ENCODE measurements at regions not wholly inside any gene's neighbourhood (a gene's known extent, or its start where the extent isn't known, plus 50 kb on each side); places are given as distances from the start of the nearest gene placed in this dataset.

GRCh38 chr13:84894749-84895148 lies 904.5 kb downstream of the SLITRK6 start:
- no peak overlapping the region for H2BK15ac ChIP-seq (ENCODE audit: low read depth, low read length)
- H3K23ac ChIP-seq (ENCODE audit: low read depth, low read length) = no peak overlapping the region
- no peak overlapping the region for H3K4me2 ChIP-seq (ENCODE audit: low read depth, low read length)
- H2AK9ac ChIP-seq (replicated peaks; ENCODE audit: low read depth, low read length, poor library complexity) = no peak overlapping the region
- H2BK120ac ChIP-seq (ENCODE audit: low read depth, low read length) = no peak overlapping the region
- no peak for ATAC-seq (ENCODE audit: low read depth)
- H3K4ac ChIP-seq (ENCODE audit: low read depth, low read length) = no peak overlapping the region
- no peak overlapping the region for H4K8ac ChIP-seq (ENCODE audit: low read depth in 2 of 2, low read length in 2 of 2)
- H3K56ac ChIP-seq (ENCODE audit: extremely low read depth, insufficient read depth, low read length) = no peak overlapping the region
- no TSS peak for BruUV-seq (replicated peaks)
- H3K27me3 ChIP-seq (ENCODE audit: control insufficient read depth, insufficient read depth, low read length) = no peaks in the 10 kb centered on the region
- no peak overlapping the region for H2AK5ac ChIP-seq (ENCODE audit: low read depth, low read length)
- no peak overlapping the region for H3K27ac ChIP-seq (ENCODE audit: insufficient read depth, low read length)
- H2BK5ac ChIP-seq (ENCODE audit: low read depth, low read length, poor library complexity, severe bottlenecking) = no peak overlapping the region
- no peak overlapping the region for H2AFZ ChIP-seq (replicated peaks; ENCODE audit: low read length, poor library complexity)
- H4K20me1 ChIP-seq (ENCODE audit: insufficient read depth, low read length) = no peaks in the 10 kb centered on the region
- H4K5ac ChIP-seq (ENCODE audit: low read depth, low read length) = no peak overlapping the region
- in situ Hi-C loops (cut with MboI; ENCODE audit: low sequenced_read_pairs) (no loop called here), intact Hi-C loops (cut with micrococcal nuclease) (no loop called here), dilution Hi-C loops (cut with HindIII; ENCODE audit: low sequenced_read_pairs, unreplicated experiment) (no loop called here)
- H3K79me1 ChIP-seq (ENCODE audit: low read depth in 1 of 2, low read length in 2 of 2) = no peaks in the 10 kb centered on the region
- no peak overlapping the region for H3K18ac ChIP-seq (ENCODE audit: low read depth, low read length)
- POLR2A ChIA-PET (ENCODE audit: unreplicated experiment) = no interaction called here
- no peak for TF ChIP-seq MAFK (IDR thresholded peaks at IDR 0.05; ENCODE audit: low read depth, low read length)
- no peak for TF ChIP-seq USF2 (IDR thresholded peaks at IDR 0.05; ENCODE audit: low read depth, low read length)
- no peak for TF ChIP-seq FOS (IDR thresholded peaks at IDR 0.05; ENCODE audit: low read depth, low read length)
- no peak for TF ChIP-seq CHD1 (IDR thresholded peaks at IDR 0.05; ENCODE audit: low read depth, low read length)
- TF ChIP-seq, protein P1, sequence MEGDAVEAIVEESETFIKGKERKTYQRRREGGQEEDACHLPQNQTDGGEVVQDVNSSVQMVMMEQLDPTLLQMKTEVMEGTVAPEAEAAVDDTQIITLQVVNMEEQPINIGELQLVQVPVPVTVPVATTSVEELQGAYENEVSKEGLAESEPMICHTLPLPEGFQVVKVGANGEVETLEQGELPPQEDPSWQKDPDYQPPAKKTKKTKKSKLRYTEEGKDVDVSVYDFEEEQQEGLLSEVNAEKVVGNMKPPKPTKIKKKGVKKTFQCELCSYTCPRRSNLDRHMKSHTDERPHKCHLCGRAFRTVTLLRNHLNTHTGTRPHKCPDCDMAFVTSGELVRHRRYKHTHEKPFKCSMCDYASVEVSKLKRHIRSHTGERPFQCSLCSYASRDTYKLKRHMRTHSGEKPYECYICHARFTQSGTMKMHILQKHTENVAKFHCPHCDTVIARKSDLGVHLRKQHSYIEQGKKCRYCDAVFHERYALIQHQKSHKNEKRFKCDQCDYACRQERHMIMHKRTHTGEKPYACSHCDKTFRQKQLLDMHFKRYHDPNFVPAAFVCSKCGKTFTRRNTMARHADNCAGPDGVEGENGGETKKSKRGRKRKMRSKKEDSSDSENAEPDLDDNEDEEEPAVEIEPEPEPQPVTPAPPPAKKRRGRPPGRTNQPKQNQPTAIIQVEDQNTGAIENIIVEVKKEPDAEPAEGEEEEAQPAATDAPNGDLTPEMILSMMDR (conservative IDR thresholded peaks at IDR 0.05; ENCODE audit: low read depth, low read length) = no peak
- TF ChIP-seq RFX5 (IDR thresholded peaks at IDR 0.05; ENCODE audit: low read depth, low read length) = no peak
- TF ChIP-seq MXI1 (IDR thresholded peaks at IDR 0.05; ENCODE audit: borderline replicate concordance, low read depth, low read length) = no peak
- TF ChIP-seq POLR2A (IDR thresholded peaks at IDR 0.05; ENCODE audit: low read depth, low read length) = no peak
- no peak for TF ChIP-seq BHLHE40 (IDR thresholded peaks at IDR 0.05; ENCODE audit: low read depth, low read length)
- no peak for DNase-seq
- no peak overlapping the region for H3K9ac ChIP-seq (ENCODE audit: low read depth, low read length)
- no peaks in the 10 kb centered on the region for H3K4me1 ChIP-seq (ENCODE audit: control insufficient read depth, insufficient read depth, low read length)
- H4K91ac ChIP-seq (ENCODE audit: insufficient read depth, low read depth, low read length) = no peak overlapping the region
- H2BK20ac ChIP-seq (ENCODE audit: low read depth, low read length) = no peak overlapping the region
- H3K14ac ChIP-seq (replicated peaks; ENCODE audit: low read depth, low read length) = no peak overlapping the region
- no peaks in the 10 kb centered on the region for H3K36me3 ChIP-seq (ENCODE audit: control insufficient read depth, insufficient read depth, low read length)
- H3K4me3 ChIP-seq (ENCODE audit: insufficient read depth, low read depth, low read length) = no peak overlapping the region
- CTCF ChIA-PET = no interaction called here
- H3K9me3 ChIP-seq (ENCODE audit: control insufficient read depth, insufficient read depth, low read length) = no peaks in the 10 kb centered on the region
- 90% methylated on average over 6 of the region's 23 CpGs; no CpG with 5 or more reads in 1 of the 2 experiments for WGBS, 2 experiments (ENCODE audit: extremely low coverage in 2 of 2, insufficient read length in 1 of 2)
- H3K9me1 ChIP-seq (ENCODE audit: insufficient read depth, low read length) = no peaks in the 10 kb centered on the region

Measured in IMR-90 (cell line).